ENCODE measurements at regions not wholly inside any gene's neighbourhood (a gene's known extent, or its start where the extent isn't known, plus 50 kb on each side); places are given as distances from the start of the nearest gene placed in this dataset.
A peak's percentile ranks its signal among the peaks of the same experiment; 100 is the strongest.

DNA sequence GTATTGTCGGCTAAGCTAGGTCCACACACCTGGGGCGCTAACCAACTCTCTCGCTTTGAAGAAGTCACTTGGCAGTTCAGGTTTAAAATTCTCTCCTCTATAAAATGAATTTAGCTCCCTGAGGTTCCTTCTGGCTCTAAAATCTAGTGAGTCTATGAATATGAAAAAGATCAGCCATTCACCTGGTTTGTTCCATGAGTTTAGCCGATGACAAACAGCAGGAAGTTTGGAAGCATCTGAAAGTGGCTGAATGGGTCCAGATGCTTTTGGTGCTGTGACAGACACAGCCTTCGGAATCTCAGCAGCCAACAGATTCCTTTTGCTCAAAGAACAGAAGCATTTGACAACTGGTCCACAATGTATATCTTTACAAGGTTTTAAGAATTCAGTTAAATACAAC, 73.4 kb upstream of the FOXN3 start:
- H3K4me3 ChIP-seq (ENCODE audit: low read depth, low read length): no peak overlapping the region
- WGBS: 93% methylated on average over 5 of the region's 5 CpGs

DNA sequence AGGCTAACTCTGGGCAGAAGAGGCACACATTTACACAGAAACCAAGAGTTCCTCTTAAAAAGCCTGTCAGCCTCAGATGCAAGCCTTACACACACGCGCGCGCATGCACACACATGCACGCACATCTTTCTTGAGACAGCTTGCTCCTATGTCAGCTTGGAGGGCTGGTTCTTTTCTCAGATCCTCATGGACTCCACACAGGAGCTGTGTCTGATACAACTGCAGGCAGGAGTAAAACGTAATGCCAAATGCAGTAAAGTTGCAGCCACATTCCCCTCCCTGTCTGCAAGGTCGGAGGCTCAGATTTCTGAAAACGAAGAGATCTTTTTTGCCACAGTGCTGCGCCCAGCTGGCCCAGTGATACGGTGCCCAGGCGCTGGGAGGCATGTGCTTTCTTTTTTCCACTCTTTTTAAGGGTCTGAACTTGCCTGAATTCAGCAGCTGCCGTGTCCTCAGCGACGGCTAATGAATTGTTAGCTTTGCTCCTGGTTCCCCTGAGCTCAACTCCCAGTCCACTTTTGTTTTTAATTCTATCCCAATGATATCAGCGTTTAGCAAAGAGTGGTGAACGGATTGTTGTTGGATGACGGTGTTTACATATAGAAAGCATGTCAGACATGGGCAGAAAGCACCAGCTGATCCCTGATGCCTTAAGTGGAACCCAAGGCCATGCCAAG, 72.9 kb upstream of the FOXN3 start:
- H3K36me3 ChIP-seq (ENCODE audit: insufficient read depth): no peaks in the 10 kb centered on the region
- no peak overlapping the region for H3K4me3 ChIP-seq (ENCODE audit: low read depth, low read length)
- DNase-seq (ENCODE audit: extremely low spot score): no peak
- no peak overlapping the region for H3K27ac ChIP-seq (ENCODE audit: low read depth)
- no peaks in the 10 kb centered on the region for H3K4me1 ChIP-seq (ENCODE audit: insufficient read depth)
- WGBS: 27% methylated on average over 17 of the region's 17 CpGs

More for the DNA sequence above, 73.4 kb upstream of the FOXN3 start:
- no peak overlapping the region for H3K27ac ChIP-seq (ENCODE audit: low read depth)
- no peaks in the 10 kb centered on the region for H3K36me3 ChIP-seq (ENCODE audit: insufficient read depth)
- DNase-seq (ENCODE audit: extremely low spot score): no peak
- H3K4me1 ChIP-seq (ENCODE audit: insufficient read depth): no peaks in the 10 kb centered on the region

- Histone ChIP-seq H3K27ac (ENCODE audit: low read depth) (no peak overlapping the region), H3K36me3 (ENCODE audit: insufficient read depth) (no peaks in the 10 kb centered on the region), H3K4me1 (ENCODE audit: insufficient read depth) (no peaks in the 10 kb centered on the region), H3K4me3 (ENCODE audit: low read depth, low read length) (no peak overlapping the region)
- no peak for DNase-seq (ENCODE audit: extremely low spot score)
- WGBS: 89% methylated on average over 8 of the region's 8 CpGs
Observed at GRCh38 chr14:89486961-89487360, 69.9 kb upstream of the FOXN3 start.

GRCh38 chr14:89486505-89486904, 69.5 kb upstream of the FOXN3 start:
- no peak for DNase-seq (ENCODE audit: extremely low spot score)
- 86% methylated on average over 8 of the region's 8 CpGs for WGBS
- Histone ChIP-seq H3K4me3 (ENCODE audit: low read depth, low read length) (no peak overlapping the region), H3K27ac (ENCODE audit: low read depth) (no peak overlapping the region), H3K4me1 (ENCODE audit: insufficient read depth) (no peaks in the 10 kb centered on the region), H3K36me3 (ENCODE audit: insufficient read depth) (no peaks in the 10 kb centered on the region)

GRCh38 chr14:89485264-89485663, 68.2 kb upstream of the FOXN3 start:
- no peak overlapping the region for H3K27ac ChIP-seq (ENCODE audit: low read depth)
- H3K36me3 ChIP-seq (ENCODE audit: insufficient read depth): no peaks in the 10 kb centered on the region
- no peak overlapping the region for H3K4me3 ChIP-seq (ENCODE audit: low read depth, low read length)
- DNase-seq (ENCODE audit: extremely low spot score): no peak
- no peaks in the 10 kb centered on the region for H3K4me1 ChIP-seq (ENCODE audit: insufficient read depth)
- 82% methylated on average over 2 of the region's 2 CpGs for WGBS

DNA sequence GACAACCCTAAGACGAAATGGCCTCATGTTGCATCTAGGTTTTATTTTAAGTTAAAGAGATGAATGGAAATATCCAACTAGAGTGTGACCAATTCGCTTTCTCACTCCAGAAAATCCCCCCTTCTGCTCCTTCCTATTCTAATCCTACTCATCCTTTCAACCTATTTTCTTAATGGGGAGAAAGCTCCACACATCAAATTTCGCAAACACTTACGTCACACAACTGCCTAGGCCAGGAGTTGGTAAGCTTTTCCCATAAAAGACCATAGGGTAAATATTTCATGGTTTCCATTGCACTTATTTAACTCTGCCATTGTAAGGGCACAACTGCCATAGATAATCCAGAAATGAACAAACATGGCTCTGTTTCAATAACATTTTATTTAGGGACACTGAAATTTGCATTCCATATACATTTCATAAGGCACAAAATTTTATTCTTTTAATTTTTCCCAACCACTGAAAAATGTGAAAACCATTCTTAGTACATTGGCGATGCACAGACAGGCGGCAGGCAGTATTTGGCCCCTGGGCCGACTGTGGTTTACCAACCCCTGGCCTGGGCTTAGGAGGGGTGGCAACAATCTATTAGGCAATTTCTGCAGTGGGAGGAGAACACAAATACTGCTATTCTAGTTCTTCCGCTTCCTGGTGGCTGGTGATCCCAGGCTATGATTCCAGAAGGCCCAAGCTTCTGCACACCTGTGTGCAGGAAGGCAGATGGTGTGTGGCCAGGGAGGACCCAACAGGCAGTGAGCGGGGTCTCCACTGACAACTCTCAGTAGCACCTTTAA, 67.2 kb upstream of the FOXN3 start:
- Histone ChIP-seq H3K36me3 (ENCODE audit: insufficient read depth) (no peaks in the 10 kb centered on the region), H3K4me3 (ENCODE audit: low read depth, low read length) (no peak overlapping the region), H3K27ac (ENCODE audit: low read depth) (no peak overlapping the region), H3K4me1 (ENCODE audit: insufficient read depth) (no peaks in the 10 kb centered on the region)
- WGBS: 94% methylated on average over 9 of the region's 9 CpGs
- DNase-seq (ENCODE audit: extremely low spot score): no peak

DNA sequence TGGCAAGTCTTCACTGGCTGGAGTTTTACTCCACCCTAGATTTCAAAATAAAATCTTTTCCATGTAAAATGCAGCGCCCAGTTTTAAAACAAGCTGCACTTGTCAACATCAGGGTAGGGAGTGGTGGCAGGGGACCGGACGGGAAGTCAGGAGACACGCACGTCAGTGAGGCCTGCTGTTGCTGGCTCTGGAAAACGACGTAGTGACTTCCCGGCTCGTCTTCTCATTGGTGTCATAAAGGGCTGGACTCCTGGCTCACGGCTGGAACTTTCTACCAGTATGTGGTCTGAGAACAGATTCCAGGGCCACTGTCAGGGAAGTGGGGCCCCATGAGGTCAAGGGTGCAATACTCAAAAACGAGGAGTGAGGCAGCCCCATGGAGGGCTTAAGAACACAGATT, 64.2 kb upstream of the FOXN3 start:
- peak overlapping the region; percentile 15 for H3K27ac ChIP-seq (ENCODE audit: low read depth)
- H3K4me1 ChIP-seq (ENCODE audit: insufficient read depth): no peaks in the 10 kb centered on the region
- no peak overlapping the region for H3K4me3 ChIP-seq (ENCODE audit: low read depth, low read length)
- no peak for DNase-seq (ENCODE audit: extremely low spot score)
- 56% methylated on average over 11 of the region's 11 CpGs for WGBS
- no peaks in the 10 kb centered on the region for H3K36me3 ChIP-seq (ENCODE audit: insufficient read depth)

- 91% methylated on average over 6 of the region's 6 CpGs for WGBS
- Histone ChIP-seq H3K4me3 (ENCODE audit: low read depth, low read length) (no peak overlapping the region), H3K4me1 (ENCODE audit: insufficient read depth) (no peaks in the 10 kb centered on the region), H3K36me3 (ENCODE audit: insufficient read depth) (no peaks in the 10 kb centered on the region), H3K27ac (ENCODE audit: low read depth) (no peak overlapping the region)
- no peak for DNase-seq (ENCODE audit: extremely low spot score)
Observed at GRCh38 chr14:89480278-89480677, 63.2 kb upstream of the FOXN3 start.

DNA sequence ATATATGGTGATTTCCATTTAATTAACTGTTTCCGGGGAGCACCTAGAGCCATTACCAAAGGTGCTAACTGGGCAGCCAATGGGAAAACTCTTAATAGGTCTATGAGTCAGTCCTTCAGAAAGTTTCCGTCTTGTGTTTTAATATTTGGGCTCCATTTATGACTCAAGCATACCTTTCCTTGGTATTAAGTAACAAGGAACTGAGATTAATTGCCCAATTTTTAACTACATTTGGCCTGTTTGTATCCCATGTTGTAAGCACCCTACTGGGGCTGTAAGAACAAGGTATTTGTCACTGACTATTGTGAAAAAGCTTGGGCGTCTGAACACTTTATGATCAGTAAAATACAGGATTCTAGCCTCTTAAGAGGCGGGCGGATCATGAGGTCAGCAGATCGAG, 62.8 kb upstream of the FOXN3 start:
- H3K4me3 ChIP-seq (ENCODE audit: low read depth, low read length): no peak overlapping the region
- H3K36me3 ChIP-seq (ENCODE audit: insufficient read depth): no peaks in the 10 kb centered on the region
- no peak for DNase-seq (ENCODE audit: extremely low spot score)
- H3K27ac ChIP-seq (ENCODE audit: low read depth): no peak overlapping the region
- WGBS: 97% methylated on average over 6 of the region's 6 CpGs
- no peaks in the 10 kb centered on the region for H3K4me1 ChIP-seq (ENCODE audit: insufficient read depth)

DNA sequence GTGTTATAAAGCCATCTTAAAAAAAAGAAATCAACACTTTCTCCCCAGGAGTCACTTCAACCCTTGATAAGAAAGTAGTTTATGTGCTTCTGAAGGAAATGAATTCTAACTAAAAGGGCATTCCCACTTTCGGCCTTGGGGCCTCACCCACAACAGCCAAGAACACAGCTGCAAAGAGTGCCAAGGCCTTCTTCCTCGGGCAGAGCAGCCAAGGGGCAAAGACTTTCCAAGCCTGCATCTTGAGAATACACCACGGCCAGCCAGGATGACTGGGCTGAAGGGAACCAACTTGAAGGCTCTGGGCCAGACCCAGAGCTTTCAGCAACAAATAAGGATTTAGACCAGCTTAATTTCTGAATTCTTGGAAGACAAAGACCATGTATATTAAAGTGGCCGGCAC, 60.4 kb upstream of the FOXN3 start:
- no peaks in the 10 kb centered on the region for H3K4me1 ChIP-seq (ENCODE audit: insufficient read depth)
- no peak overlapping the region for H3K27ac ChIP-seq (ENCODE audit: low read depth)
- H3K4me3 ChIP-seq (ENCODE audit: low read depth, low read length): no peak overlapping the region
- DNase-seq (ENCODE audit: extremely low spot score): no peak
- WGBS: 61% methylated on average over 4 of the region's 4 CpGs
- no peaks in the 10 kb centered on the region for H3K36me3 ChIP-seq (ENCODE audit: insufficient read depth)

GRCh38 chr14:89476354-89476896, 59.4 kb upstream of the FOXN3 start:
- no peak for DNase-seq (ENCODE audit: extremely low spot score)
- Histone ChIP-seq H3K36me3 (ENCODE audit: insufficient read depth) (no peaks in the 10 kb centered on the region), H3K27ac (ENCODE audit: low read depth) (no peak overlapping the region), H3K4me3 (ENCODE audit: low read depth, low read length) (no peak overlapping the region), H3K4me1 (ENCODE audit: insufficient read depth) (no peaks in the 10 kb centered on the region)
- 92% methylated on average over 10 of the region's 10 CpGs for WGBS

- Histone ChIP-seq H3K36me3 (ENCODE audit: insufficient read depth) (no peaks in the 10 kb centered on the region), H3K4me3 (ENCODE audit: low read depth, low read length) (no peak overlapping the region), H3K4me1 (ENCODE audit: insufficient read depth) (no peaks in the 10 kb centered on the region), H3K27ac (ENCODE audit: low read depth) (no peak overlapping the region)
- WGBS: 59% methylated on average over 4 of the region's 4 CpGs
- DNase-seq (ENCODE audit: extremely low spot score): no peak
Observed at GRCh38 chr14:89474464-89474863, 57.4 kb upstream of the FOXN3 start.

- Histone ChIP-seq H3K36me3 (ENCODE audit: insufficient read depth) (no peaks in the 10 kb centered on the region), H3K4me1 (ENCODE audit: insufficient read depth) (no peaks in the 10 kb centered on the region), H3K27ac (ENCODE audit: low read depth) (no peak overlapping the region), H3K4me3 (ENCODE audit: low read depth, low read length) (no peak overlapping the region)
- WGBS: 80% methylated on average over 2 of the region's 2 CpGs
- DNase-seq (ENCODE audit: extremely low spot score): no peak
Observed at GRCh38 chr14:89473989-89474388, 57.0 kb upstream of the FOXN3 start.

GRCh38 chr14:89473569-89473968, 56.5 kb upstream of the FOXN3 start:
- Histone ChIP-seq H3K27ac (ENCODE audit: low read depth) (no peak overlapping the region), H3K36me3 (ENCODE audit: insufficient read depth) (no peaks in the 10 kb centered on the region), H3K4me1 (ENCODE audit: insufficient read depth) (no peaks in the 10 kb centered on the region), H3K4me3 (ENCODE audit: low read depth, low read length) (no peak overlapping the region)
- 68% methylated on average over 2 of the region's 2 CpGs for WGBS
- peak; percentile 35 for DNase-seq (ENCODE audit: extremely low spot score)
